NB4 (cell line): ENCODE measurements at regions not wholly inside any gene's neighbourhood (a gene's known extent, or its start where the extent isn't known, plus 50 kb on each side); places are given as distances from the start of the nearest gene placed in this dataset.

Source experiments
- DNase-seq: peaks from one replicate; pipeline ENCODE4 v3.0.0; 2010; ENCODE audit warnings: low read depth
- H3K4me3 ChIP-seq: one replicate; pipeline ENCODE4 v1.5.1; 2011; ENCODE audit warnings: mild to moderate bottlenecking, low read depth, low read length, moderate library complexity
- CTCF ChIP-seq: IDR thresholded peaks from one replicate; pipeline ENCODE4 v1.5.1; 2012; ENCODE audit warnings: low read depth, low read length
- MAX ChIP-seq: IDR thresholded peaks from 2 replicates; pipeline ENCODE4 v1.6.1; 2011; ENCODE audit warnings: low read depth, low read length
- MYC ChIP-seq: IDR thresholded peaks from 2 replicates; pipeline ENCODE4 v1.6.1; 2011; ENCODE audit warnings: low read depth, low read length
- POLR2A ChIP-seq: IDR thresholded peaks from 2 replicates; pipeline ENCODE4 v1.6.1; 2011; ENCODE audit warnings: mild to moderate bottlenecking; ENCODE audit not compliant: insufficient read length; ENCODE audit errors: extremely low read depth

GRCh38 chr16:49000594-49000993, 281.0 kb downstream of the CBLN1 start:
- no peak overlapping the region for H3K4me3 ChIP-seq
- TF ChIP-seq MYC, result no peak
- peak; percentile 58 for TF ChIP-seq CTCF
- DNase-seq, result no peak

- DNase-seq, result no peak
- TF ChIP-seq CTCF, result no peak
- no peak for TF ChIP-seq MAX
- TF ChIP-seq POLR2A, result no peak
- no peak for TF ChIP-seq MYC
- H3K4me3 ChIP-seq, result no peak overlapping the region
Observed at GRCh38 chr16:48999508-48999907, 282.1 kb downstream of the CBLN1 start.

GRCh38 chr16:48999044-48999443, 282.6 kb downstream of the CBLN1 start:
- TF ChIP-seq CTCF (no peak), MAX (no peak), POLR2A (no peak), MYC (no peak)
- no peak for DNase-seq
- no peak overlapping the region for H3K4me3 ChIP-seq

GRCh38 chr16:48997946-48998345, 283.7 kb downstream of the CBLN1 start:
- H3K4me3 ChIP-seq, result no peak overlapping the region
- DNase-seq, result no peak
- TF ChIP-seq POLR2A, result no peak
- TF ChIP-seq MAX, result no peak
- no peak for TF ChIP-seq MYC
- no peak for TF ChIP-seq CTCF

GRCh38 chr16:48997081-48997615, 284.5 kb downstream of the CBLN1 start:
- TF ChIP-seq MAX (no peak), POLR2A (no peak), MYC (no peak), CTCF (no peak)
- no peak for DNase-seq
- H3K4me3 ChIP-seq, result no peak overlapping the region

- H3K4me3 ChIP-seq, result no peak overlapping the region
- DNase-seq, result no peak
- TF ChIP-seq POLR2A (no peak), CTCF (no peak), MAX (no peak), MYC (no peak)
Observed at GRCh38 chr16:48978501-48978900, 303.1 kb downstream of the CBLN1 start.
